Muscle of arm (tissue), 1 donor: ENCODE measurements at regions not wholly inside any gene's neighbourhood (a gene's known extent, or its start where the extent isn't known, plus 50 kb on each side); places are given as distances from the start of the nearest gene placed in this dataset.

ENCODE experiments used
- DNase-seq: peaks from one replicate; pipeline ENCODE4 v3.0.0-alpha.2; 2013

DNA sequence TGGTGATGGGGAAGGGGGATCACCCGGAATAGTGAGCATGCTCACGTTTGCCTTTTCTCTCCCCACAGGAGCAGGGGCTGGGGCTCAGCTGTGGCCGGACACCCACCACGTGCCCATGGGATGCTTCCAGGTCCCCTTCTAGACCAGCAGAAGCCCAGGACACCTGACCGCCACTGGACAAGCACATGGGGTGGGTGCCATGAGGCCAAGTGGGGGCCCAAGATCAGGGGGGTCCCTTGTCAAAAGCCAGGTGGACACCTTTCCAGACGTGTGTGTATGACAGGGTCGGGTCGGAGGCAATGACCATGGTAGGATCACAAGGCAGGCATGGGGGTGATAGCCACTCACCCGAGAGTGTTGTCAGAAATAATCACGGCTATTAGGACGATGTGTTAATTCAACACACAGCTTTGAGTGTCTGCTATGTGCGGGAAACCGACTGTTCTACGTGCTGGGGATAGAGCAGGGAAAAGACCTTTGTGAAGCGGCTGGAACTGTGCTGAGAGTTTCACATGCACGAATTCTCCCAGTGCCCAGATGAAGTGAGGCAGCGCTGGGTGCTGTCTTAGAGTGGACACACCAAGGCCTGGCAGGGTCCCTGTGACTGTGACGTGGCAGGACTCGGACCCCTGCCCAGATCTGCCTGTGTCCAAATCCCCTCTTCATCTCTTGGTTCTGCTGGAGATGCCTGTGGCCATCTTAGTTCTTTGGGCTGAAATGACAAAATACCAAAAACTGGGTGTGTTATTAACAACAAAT lies 244.7 kb downstream of the NDUFA10 start:
- no peak for DNase-seq

GRCh38 chr2:239779584-239779983 lies 245.6 kb downstream of the NDUFA10 start:
- no peak for DNase-seq

- no peak for DNase-seq
These were observed 246.1 kb downstream of the NDUFA10 start for GRCh38 chr2:239778861-239779558.

- DNase-seq: no peak
These were observed 246.9 kb downstream of the NDUFA10 start for GRCh38 chr2:239778042-239778851.

DNA sequence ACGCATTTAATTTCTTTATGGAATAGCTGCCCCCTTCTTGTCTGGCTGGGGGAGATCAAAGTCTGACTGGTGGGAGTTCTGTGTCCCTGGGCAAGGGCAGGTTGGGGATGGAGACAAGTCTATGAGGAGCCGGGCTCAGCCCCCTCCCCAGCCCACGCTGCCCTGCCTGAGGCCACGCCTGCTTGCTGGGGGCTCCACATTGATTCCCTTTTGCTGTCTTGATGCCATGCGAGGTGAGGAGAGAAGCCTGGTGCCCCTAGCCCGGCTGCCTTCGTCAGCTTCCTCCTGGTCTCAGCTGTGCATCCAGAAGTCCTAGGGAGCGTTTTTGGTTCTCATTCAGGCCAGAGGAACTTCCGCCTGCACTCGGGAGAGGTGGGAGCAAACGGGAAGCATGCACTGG lies 247.9 kb downstream of the NDUFA10 start:
- no peak for DNase-seq

DNA sequence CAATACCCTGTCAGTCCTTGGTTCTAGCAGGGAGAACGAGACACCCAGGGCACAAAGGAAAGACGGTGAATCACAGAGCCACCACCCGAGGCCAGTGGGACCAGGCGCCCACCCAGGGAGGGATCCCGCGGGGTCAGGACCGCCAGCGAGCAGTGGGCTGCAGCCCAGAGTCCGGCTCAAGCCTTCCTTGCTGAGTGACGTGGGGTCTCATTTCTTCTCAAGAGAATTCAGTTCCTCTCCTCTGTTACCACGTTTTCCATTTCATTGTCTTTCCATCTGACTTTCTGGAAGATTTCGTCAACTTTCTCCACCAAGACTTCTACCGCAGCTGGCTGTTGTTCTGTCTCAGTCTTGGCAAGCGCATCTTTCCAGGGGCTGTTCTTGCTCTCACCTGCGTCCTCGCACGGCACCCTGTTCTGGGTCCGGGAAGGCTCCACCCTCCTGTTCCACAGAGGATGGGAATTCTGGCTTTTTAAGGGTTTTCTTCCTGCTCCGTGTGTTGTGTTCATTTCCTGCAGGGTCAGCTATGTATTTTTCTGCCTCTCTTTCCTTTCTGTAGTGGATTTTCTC lies 248.6 kb downstream of the NDUFA10 start:
- DNase-seq: no peak

DNA sequence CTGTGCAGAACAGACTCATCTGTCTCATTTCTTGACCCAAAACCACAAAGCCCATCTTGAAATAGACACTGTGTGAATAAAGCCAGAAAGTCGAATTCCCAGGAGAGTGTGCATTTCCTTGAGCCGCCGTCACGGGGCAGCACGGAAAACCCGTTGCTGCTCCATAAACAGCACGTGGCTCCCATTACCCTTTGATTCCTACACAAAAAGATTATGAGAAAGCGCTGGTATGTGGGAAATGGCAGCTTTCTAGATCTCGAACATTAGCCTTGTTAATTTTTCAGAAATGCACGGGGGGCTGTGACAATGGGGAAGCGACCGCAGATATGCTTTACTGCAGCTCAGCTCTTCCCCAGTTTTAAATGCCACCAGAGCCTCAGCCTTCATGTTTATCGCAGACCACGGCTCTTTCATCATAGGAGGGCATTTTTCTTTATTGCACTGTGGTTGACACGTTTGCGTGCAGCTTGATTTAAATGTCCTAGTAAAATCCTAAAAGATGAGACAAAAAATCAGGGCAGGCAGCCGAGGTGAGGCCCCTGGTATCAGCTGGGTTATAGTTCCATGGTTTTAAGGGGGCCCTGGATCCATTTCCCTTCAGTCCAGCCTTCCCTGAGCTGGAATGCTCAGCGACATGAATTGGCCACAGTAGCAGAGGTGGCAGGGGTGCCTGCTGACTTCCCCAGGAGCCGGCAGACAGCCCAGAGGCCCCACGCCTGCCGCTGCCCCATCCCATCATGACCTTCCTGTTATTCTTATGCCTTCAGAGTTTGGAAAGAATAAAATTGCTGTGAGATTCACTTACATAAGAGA lies 249.3 kb downstream of the NDUFA10 start:
- no peak for DNase-seq

DNA sequence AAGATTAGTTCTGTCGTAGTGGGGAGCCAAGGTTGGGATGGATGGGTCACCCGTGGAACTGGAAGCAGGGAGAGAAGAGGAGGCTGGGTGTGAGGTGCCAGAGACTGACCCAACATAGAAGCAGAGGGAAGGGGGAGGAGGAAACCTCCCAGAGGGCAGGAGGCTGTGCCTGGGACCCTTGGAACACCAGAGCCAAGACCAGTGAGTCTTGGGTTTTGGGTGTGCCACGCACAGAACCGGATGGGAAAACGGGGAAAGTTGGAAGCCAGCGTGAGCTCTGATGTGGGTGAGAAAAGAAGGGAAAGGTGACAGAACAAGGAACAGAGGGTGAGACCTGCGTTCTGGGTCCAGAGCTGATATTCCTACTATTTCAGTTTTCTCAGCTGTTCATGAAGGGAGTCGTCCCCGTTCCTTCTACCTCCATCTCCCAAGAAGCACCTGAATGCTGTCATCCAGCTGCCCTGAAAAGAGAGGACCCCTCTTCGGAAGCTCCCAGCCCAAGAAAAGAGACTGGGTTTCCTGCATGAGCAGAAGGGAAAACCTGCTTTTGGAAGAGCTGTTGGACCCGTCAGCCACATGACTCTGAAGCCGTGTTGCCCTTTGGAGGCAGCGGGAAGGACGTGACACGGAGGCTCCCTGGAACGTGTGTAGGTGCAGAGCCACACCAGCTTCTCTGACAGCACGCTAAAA lies 250.1 kb downstream of the NDUFA10 start:
- DNase-seq: no peak

DNA sequence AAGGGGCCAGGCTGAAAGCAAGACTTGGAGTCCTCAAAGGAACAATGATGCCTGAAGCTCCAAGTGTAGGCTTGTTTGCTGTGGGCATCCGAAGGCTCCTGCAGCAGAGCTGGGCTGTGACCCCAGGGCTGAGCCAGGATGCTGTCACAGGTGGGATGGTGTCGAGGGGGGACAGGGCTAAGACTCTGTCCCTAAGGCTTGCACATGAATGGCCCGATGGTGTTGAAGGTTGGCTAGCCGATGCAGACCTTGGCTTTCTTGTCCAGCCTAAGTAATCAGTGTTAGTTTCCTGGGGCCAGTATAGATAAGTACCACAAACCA lies 251.0 kb downstream of the NDUFA10 start:
- DNase-seq: no peak

- DNase-seq: no peak
These were observed 251.7 kb downstream of the NDUFA10 start for GRCh38 chr2:239773228-239774141.

GRCh38 chr2:239772721-239773120 lies 252.4 kb downstream of the NDUFA10 start:
- DNase-seq: no peak

- no peak for DNase-seq
These were observed 254.9 kb downstream of the NDUFA10 start for GRCh38 chr2:239770246-239770639.

- no peak for DNase-seq
These were observed 255.4 kb downstream of the NDUFA10 start for GRCh38 chr2:239769554-239770245.

GRCh38 chr2:239768907-239769553 lies 256.1 kb downstream of the NDUFA10 start:
- no peak for DNase-seq

- no peak for DNase-seq
These were observed 256.9 kb downstream of the NDUFA10 start for GRCh38 chr2:239768031-239768790.

- no peak for DNase-seq
These were observed 257.9 kb downstream of the NDUFA10 start for GRCh38 chr2:239767021-239767905.

GRCh38 chr2:239765911-239766310 lies 259.2 kb downstream of the NDUFA10 start:
- no peak for DNase-seq
